ENCODE measurements at regions not wholly inside any gene's neighbourhood (a gene's known extent, or its start where the extent isn't known, plus 50 kb on each side); places are given as distances from the start of the nearest gene placed in this dataset.

GRCh38 chr10:43737003-43737402, 88.3 kb upstream of the ZNF32 start:
- TF ChIP-seq CTCF (IDR thresholded peaks at IDR 0.05) (no peak), POLR2A (IDR thresholded peaks at IDR 0.05) (no peak)
